ENCODE measurements at regions not wholly inside any gene's neighbourhood (a gene's known extent, or its start where the extent isn't known, plus 50 kb on each side); places are given as distances from the start of the nearest gene placed in this dataset.

DNA sequence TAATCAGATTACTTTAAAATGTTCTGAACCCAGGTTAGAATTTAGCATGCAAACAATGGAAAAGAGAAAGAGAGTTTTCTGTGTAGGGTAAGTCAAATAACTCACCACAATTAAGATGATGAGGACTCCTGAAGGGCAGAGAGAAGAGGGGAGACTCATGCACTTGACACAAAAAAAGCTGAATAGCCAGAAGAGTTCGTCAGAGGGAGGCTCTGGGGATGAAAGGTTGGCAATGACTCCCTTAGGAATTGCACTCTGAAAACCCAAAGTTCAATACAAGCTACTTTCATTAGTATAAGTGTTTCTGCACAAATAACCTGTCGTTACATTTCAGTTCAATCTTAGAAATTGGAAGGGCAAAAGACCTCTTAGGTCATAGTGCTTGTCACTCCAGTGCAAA is 434.4 kb upstream of the PCDH9 start:
- TF ChIP-seq, protein P1, sequence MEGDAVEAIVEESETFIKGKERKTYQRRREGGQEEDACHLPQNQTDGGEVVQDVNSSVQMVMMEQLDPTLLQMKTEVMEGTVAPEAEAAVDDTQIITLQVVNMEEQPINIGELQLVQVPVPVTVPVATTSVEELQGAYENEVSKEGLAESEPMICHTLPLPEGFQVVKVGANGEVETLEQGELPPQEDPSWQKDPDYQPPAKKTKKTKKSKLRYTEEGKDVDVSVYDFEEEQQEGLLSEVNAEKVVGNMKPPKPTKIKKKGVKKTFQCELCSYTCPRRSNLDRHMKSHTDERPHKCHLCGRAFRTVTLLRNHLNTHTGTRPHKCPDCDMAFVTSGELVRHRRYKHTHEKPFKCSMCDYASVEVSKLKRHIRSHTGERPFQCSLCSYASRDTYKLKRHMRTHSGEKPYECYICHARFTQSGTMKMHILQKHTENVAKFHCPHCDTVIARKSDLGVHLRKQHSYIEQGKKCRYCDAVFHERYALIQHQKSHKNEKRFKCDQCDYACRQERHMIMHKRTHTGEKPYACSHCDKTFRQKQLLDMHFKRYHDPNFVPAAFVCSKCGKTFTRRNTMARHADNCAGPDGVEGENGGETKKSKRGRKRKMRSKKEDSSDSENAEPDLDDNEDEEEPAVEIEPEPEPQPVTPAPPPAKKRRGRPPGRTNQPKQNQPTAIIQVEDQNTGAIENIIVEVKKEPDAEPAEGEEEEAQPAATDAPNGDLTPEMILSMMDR (conservative IDR thresholded peaks at IDR 0.05 in 1 of 2, IDR thresholded peaks at IDR 0.05 in 1 of 2; ENCODE audit: low read depth in 1 of 2, low read length in 2 of 2): no peak
- no peak for TF ChIP-seq EZH2 (IDR thresholded peaks at IDR 0.05; ENCODE audit: low read length, missing control alignments)

Data from fibroblast of lung (primary cell).